K562 (cell line): ENCODE measurements at regions not wholly inside any gene's neighbourhood (a gene's known extent, or its start where the extent isn't known, plus 50 kb on each side); places are given as distances from the start of the nearest gene placed in this dataset.

Experiments
- ATAC-seq: fragments of 200-7000 bp; cut with Tn5 transposase; 3 replicates; pipeline ENCODE4 v1.9.1; 2020; ENCODE audit warnings: moderate library complexity
- BruUV-seq: library from RNA; stranded (reverse); fragments of 400-500 nt; replicated peaks from 2 replicates; lab custom pipeline; 2021; lab: Mats Ljungman, UMichigan
- CTCF ChIA-PET: fragments of 300-600 bp; formaldehyde crosslinking; extraction: SDS; loops from one replicate; lab custom pipeline; 2021; ENCODE audit warnings: low intra/inter-chr PET ratio; lab: Yijun Ruan, JAX
- POLR2A ChIA-PET: fragments of 300-600, 350-650 bp; sonication (Branson Sonifier 250); formaldehyde crosslinking; extraction: SDS; loops from one replicate; lab custom pipeline; 2021; ENCODE audit warnings: antibody characterized with exemption, inconsistent platforms; lab: Yijun Ruan, JAX
- DNase-seq, 4 experiments: peaks; one replicate each; pipeline versions ENCODE4 v3.0.0 to v3.0.0-alpha.2; 2011 to 2018; ENCODE audit warnings: low spot score in 3 of 4, mixed read lengths in 3 of 4; ENCODE audit errors: extremely low read depth in 1 of 4
- FAIRE-seq: peaks from 2 replicates; lab custom pipeline; 2011; peaks lifted over from hg19 to GRCh38; lab: Jason Lieb, UNC
- H2AFZ ChIP-seq: 2 replicates; pipeline ENCODE4 v1.6.0; 2011; ENCODE audit warnings: low read depth, low read length, control low read depth, inconsistent platforms
- H3K27ac ChIP-seq: fragments of 200-600 bp; 3 replicates; pipeline ENCODE4 v1.8.0; 2011; ENCODE audit warnings: low read depth, mild to moderate bottlenecking, control low read depth, inconsistent platforms, low read length, moderate library complexity, mixed read lengths; ENCODE audit errors: extremely low read depth
- H3K27me3 ChIP-seq, 2 experiments: fragments of 300-600 bp in 1 of 2; 2 replicates in 1 of 2; 3 replicates in 1 of 2; pipeline versions ENCODE4 v1.6.0 to v1.8.0; 2011; ENCODE audit warnings: inconsistent platforms in 2 of 2, low read length in 2 of 2, mild to moderate bottlenecking in 1 of 2, mixed read lengths in 1 of 2, moderate library complexity in 1 of 2; ENCODE audit not compliant: control insufficient read depth in 2 of 2, insufficient read depth in 2 of 2
- H3K36me3 ChIP-seq: fragments of 300-600 bp; 3 replicates; pipeline ENCODE4 v1.8.0; 2011; ENCODE audit warnings: mild to moderate bottlenecking, low read length, inconsistent platforms; ENCODE audit not compliant: control insufficient read depth, insufficient read depth
- H3K4me1 ChIP-seq, 2 experiments: fragments of 200-600 bp in 1 of 2; replicated peaks in 1 of 2; 2 replicates in 1 of 2; 3 replicates in 1 of 2; pipeline versions ENCODE4 v1.5.1 to v1.8.0; 2011; ENCODE audit warnings: inconsistent platforms in 2 of 2, low read length in 2 of 2, mild to moderate bottlenecking in 1 of 2, mixed read lengths in 1 of 2, moderate library complexity in 1 of 2; ENCODE audit not compliant: control insufficient read depth in 2 of 2, insufficient read depth in 2 of 2
- H3K4me2 ChIP-seq: 2 replicates; pipeline ENCODE4 v1.6.1; 2011; ENCODE audit warnings: low read length, control low read depth, inconsistent platforms, mixed read lengths; ENCODE audit not compliant: insufficient read depth
- H3K4me3 ChIP-seq: fragments of 200-600 bp; sonication (generic), shearing (Covaris generic); 2 replicates; pipeline ENCODE4 v1.5.1; 2016; ENCODE audit warnings: control low read depth, inconsistent platforms
- H3K79me2 ChIP-seq: fragments of 200-600 bp; 3 replicates; pipeline ENCODE4 v1.8.0; 2011; ENCODE audit warnings: low read length, inconsistent platforms; ENCODE audit not compliant: control insufficient read depth, insufficient read depth
- H3K9ac ChIP-seq, 2 experiments: 2 replicates each; pipeline versions ENCODE4 v1.6.0 to v1.6.1; 2011; ENCODE audit warnings: low read depth in 2 of 2, low read length in 2 of 2, control low read depth in 1 of 2, inconsistent platforms in 1 of 2, mild to moderate bottlenecking in 1 of 2, mixed read lengths in 1 of 2; ENCODE audit not compliant: insufficient read depth in 1 of 2
- H3K9me1 ChIP-seq: one replicate; pipeline ENCODE4 v1.6.0; 2011; ENCODE audit warnings: inconsistent platforms, mild to moderate bottlenecking, low read length, moderate library complexity; ENCODE audit not compliant: control insufficient read depth, insufficient read depth
- H3K9me3 ChIP-seq: replicated peaks from 2 replicates; pipeline ENCODE4 v1.5.1; 2011; ENCODE audit warnings: low read depth, low read length, inconsistent platforms; ENCODE audit not compliant: control insufficient read depth, insufficient read depth
- H4K20me1 ChIP-seq: replicated peaks from 2 replicates; pipeline ENCODE4 v1.6.1; 2011; ENCODE audit warnings: low read length, inconsistent platforms, mixed read lengths; ENCODE audit not compliant: control insufficient read depth, insufficient read depth
- ATF3 ChIP-seq, 2 experiments: fragments of 450-650 bp in 1 of 2; sonication (generic) in 1 of 2; formaldehyde crosslinking in 1 of 2; IDR thresholded peaks in 1 of 2; conservative IDR thresholded peaks in 1 of 2; 2 replicates each; pipeline versions ENCODE4 v1.6.1 to v1.8.1; 2016 to 2023; ENCODE audit warnings: mild to moderate bottlenecking in 2 of 2, moderate library complexity in 2 of 2, inconsistent platforms in 1 of 2, missing genetic modification reagents in 1 of 2
- CCAR2 ChIP-seq: fragments of 200-400 bp; formaldehyde crosslinking; IDR thresholded peaks from 2 replicates; pipeline ENCODE4 v1.6.1; 2017; ENCODE audit warnings: mild to moderate bottlenecking, low read depth, low read length
- CUX1 ChIP-seq: fragments of 200-800 bp; sonication (Bioruptor generic); IDR thresholded peaks from 2 replicates; pipeline ENCODE4 v1.6.1; 2016; ENCODE audit warnings: missing genetic modification characterization, missing compliant biosample characterization
- DEAF1 ChIP-seq: fragments of 450-650 bp; formaldehyde crosslinking; IDR thresholded peaks from 2 replicates; pipeline ENCODE4 v1.4.0; 2020; ENCODE audit warnings: mild to moderate bottlenecking, moderate library complexity
- DPF2 ChIP-seq: fragments of 450-650 bp; IDR thresholded peaks from 2 replicates; pipeline ENCODE4 v1.6.1; 2016
- ETS1 ChIP-seq: conservative IDR thresholded peaks from 2 replicates; pipeline ENCODE4 v1.6.1; 2011; ENCODE audit warnings: low read depth, mild to moderate bottlenecking, low read length; ENCODE audit not compliant: control insufficient read depth
- KLF10 ChIP-seq: fragments of 250-450 bp; sonication (Bioruptor Pico); IDR thresholded peaks from 2 replicates; pipeline ENCODE4 v1.6.1; 2021; ENCODE audit warnings: matching md5 sums
- SREBF1 ChIP-seq: fragments of 150-350 bp; IDR thresholded peaks from 2 replicates; pipeline ENCODE4 v1.6.1; 2014; ENCODE audit warnings: antibody characterized with exemption, low read depth, low read length, borderline replicate concordance
- ZC3H4 ChIP-seq: sonication (generic); formaldehyde crosslinking; IDR thresholded peaks from 2 replicates; pipeline ENCODE4 v1.9.0; 2021; ENCODE audit warnings: missing genetic modification reagents, borderline replicate concordance
- ZNF232 ChIP-seq: sonication (generic); formaldehyde crosslinking; IDR thresholded peaks from 2 replicates; pipeline ENCODE4 v1.8.0; 2022; ENCODE audit warnings: mild to moderate bottlenecking, missing genetic modification reagents
- WGBS: fragments of 100-300 bp; shearing (Covaris generic); methylation state at CpG from one replicate; pipeline ENCODE4 v1.1.6; 2016; ENCODE audit warnings: low coverage, mixed read lengths; ENCODE audit not compliant: insufficient coverage; ENCODE audit errors: missing lambda C conversion rate; 5-methylcytosine and 5-hydroxymethylcytosine counted together
- in situ Hi-C: fragments of 300-500 bp; cut with MboI; formaldehyde crosslinking; loops from 4 replicates; pipeline ENCODE4 v1.15.0; 2018; ENCODE audit warnings: inconsistent platforms, mixed read lengths
- intact Hi-C: fragments of 100-400 bp; cut with micrococcal nuclease; formaldehyde crosslinking; loops from 2 replicates; pipeline ENCODE4 v1.14.2; 2022
- TF ChIP-seq, protein P1 (sequence below): sonication (generic); formaldehyde crosslinking; IDR thresholded peaks from 2 replicates; pipeline ENCODE4 v1.8.0; 2022; ENCODE audit warnings: mild to moderate bottlenecking, missing genetic modification reagents

GRCh38 chr7:70926666-70927065 is 205.3 kb upstream of the GALNT17 start:
- no TSS peak for BruUV-seq
- TF ChIP-seq, protein P1, sequence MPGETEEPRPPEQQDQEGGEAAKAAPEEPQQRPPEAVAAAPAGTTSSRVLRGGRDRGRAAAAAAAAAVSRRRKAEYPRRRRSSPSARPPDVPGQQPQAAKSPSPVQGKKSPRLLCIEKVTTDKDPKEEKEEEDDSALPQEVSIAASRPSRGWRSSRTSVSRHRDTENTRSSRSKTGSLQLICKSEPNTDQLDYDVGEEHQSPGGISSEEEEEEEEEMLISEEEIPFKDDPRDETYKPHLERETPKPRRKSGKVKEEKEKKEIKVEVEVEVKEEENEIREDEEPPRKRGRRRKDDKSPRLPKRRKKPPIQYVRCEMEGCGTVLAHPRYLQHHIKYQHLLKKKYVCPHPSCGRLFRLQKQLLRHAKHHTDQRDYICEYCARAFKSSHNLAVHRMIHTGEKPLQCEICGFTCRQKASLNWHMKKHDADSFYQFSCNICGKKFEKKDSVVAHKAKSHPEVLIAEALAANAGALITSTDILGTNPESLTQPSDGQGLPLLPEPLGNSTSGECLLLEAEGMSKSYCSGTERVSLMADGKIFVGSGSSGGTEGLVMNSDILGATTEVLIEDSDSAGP (CRISPR knock-in tag), result no peak
- TF ChIP-seq DPF2 (no peak), CCAR2 (no peak), KLF10 (CRISPR knock-in tag) (no peak), ETS1 (no peak), ATF3 (IDR thresholded peaks at IDR 0.05) (no peak), ATF3 (CRISPR knock-in tag; conservative IDR thresholded peaks at IDR 0.05) (no peak), DEAF1 (CRISPR knock-in tag) (no peak), ZNF232 (CRISPR knock-in tag) (no peak), SREBF1 (no peak), CUX1 (CRISPR knock-in tag) (no peak), ZC3H4 (CRISPR knock-in tag) (no peak)

More at GRCh38 chr7:70926666-70927065, 205.3 kb upstream of the GALNT17 start:
- H3K36me3 ChIP-seq, result no peaks in the 10 kb centered on the region
- H3K4me1 ChIP-seq, result no peaks in the 10 kb centered on the region
- H3K27me3 ChIP-seq, result peaks cover 0 to 3% of the 10 kb centered on the region in 2 experiments; a peak in 1 of 5 replicates
- H3K9me1 ChIP-seq, result no peaks in the 10 kb centered on the region
- H2AFZ ChIP-seq, result no peak overlapping the region
- no peaks in the 10 kb centered on the region for H3K79me2 ChIP-seq
- no peak overlapping the region for H3K9ac ChIP-seq
- ChIA-PET POLR2A (no interaction called here), CTCF (no interaction called here)
- no peak overlapping the region for H3K4me2 ChIP-seq
- H4K20me1 ChIP-seq, result no peaks in the 10 kb centered on the region; the same call in 1 of the 2 replicates
- no peaks in the 10 kb centered on the region for H3K9me3 ChIP-seq
- WGBS, result 0% methylated on average over 4 of the region's 4 CpGs
- in situ Hi-C loops (loop anchor here (25.0 kb wide), 1 partner anchor 1239 kb away; no protein-coding TSS in a partner anchor), intact Hi-C loops (no loop called here)
- H3K27ac ChIP-seq, result no peak overlapping the region
- H3K4me3 ChIP-seq, result no peak overlapping the region
- no peak for ATAC-seq
- no peak for DNase-seq
- FAIRE-seq, result no peak
